Urinary bladder (tissue), 3 donors: ENCODE measurements at regions not wholly inside any gene's neighbourhood (a gene's known extent, or its start where the extent isn't known, plus 50 kb on each side); places are given as distances from the start of the nearest gene placed in this dataset.

ENCODE experiments used
- DNase-seq: peaks from one replicate; pipeline ENCODE4 v3.0.0-alpha.2; 2015; ENCODE audit errors: extremely low spot score
- H3K27ac ChIP-seq: one replicate; pipeline ENCODE4 v1.5.1; 2013; ENCODE audit warnings: low read depth, mild to moderate bottlenecking, moderate library complexity
- H3K36me3 ChIP-seq: one replicate; pipeline ENCODE4 v1.6.1; 2013; ENCODE audit warnings: mild to moderate bottlenecking, moderate library complexity; ENCODE audit not compliant: insufficient read depth
- H3K4me1 ChIP-seq: one replicate; pipeline ENCODE4 v1.6.1; 2013; ENCODE audit warnings: mild to moderate bottlenecking, moderate library complexity; ENCODE audit not compliant: insufficient read depth
- H3K4me3 ChIP-seq: one replicate; pipeline ENCODE4 v1.5.1; 2013; ENCODE audit warnings: low read depth, low read length
- WGBS: extraction: QIAGEN DNeasy Blood & Tissue Kit; methylation state at CpG from one replicate; pipeline ENCODE4 v1.1.7; 2013; 5-methylcytosine and 5-hydroxymethylcytosine counted together
- donor health status: healthy with polysubstance abuse.
- donor health status: healthy.

GRCh38 chr12:59036973-59037762, 116.9 kb upstream of the LRIG3 start:
- H3K4me3 ChIP-seq, result no peak overlapping the region
- DNase-seq, result no peak
- H3K4me1 ChIP-seq, result no peaks in the 10 kb centered on the region
- H3K27ac ChIP-seq, result no peak overlapping the region
- WGBS, result 51% methylated on average over 5 of the region's 5 CpGs
- no peaks in the 10 kb centered on the region for H3K36me3 ChIP-seq

DNA sequence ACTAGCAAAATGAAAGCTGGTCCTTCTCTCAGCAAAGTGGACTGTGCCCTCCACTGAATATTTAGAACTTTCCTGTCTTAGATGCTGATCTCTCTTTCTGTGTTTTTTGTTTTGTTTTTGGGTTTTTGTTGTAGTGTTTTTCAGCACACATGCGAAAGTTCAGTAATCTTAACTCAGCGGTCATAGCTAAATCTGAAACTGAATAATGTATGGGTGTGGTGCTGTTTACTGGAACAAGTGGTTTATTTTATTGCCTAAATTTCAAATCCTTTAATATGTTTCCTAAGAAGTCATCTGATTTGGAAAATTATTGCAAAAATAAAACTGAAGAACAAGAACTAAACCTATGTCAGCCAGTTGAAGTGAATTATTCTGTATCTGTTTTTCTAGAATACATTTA, 116.0 kb upstream of the LRIG3 start:
- H3K27ac ChIP-seq, result no peak overlapping the region
- H3K36me3 ChIP-seq, result no peaks in the 10 kb centered on the region

GRCh38 chr12:59031313-59031712, 111.0 kb upstream of the LRIG3 start:
- no peaks in the 10 kb centered on the region for H3K4me1 ChIP-seq
- no peak for DNase-seq

More for the DNA sequence above, 116.0 kb upstream of the LRIG3 start:
- no peak overlapping the region for H3K4me3 ChIP-seq
- 60% methylated on average over 2 of the region's 2 CpGs for WGBS
- no peaks in the 10 kb centered on the region for H3K4me1 ChIP-seq
- no peak for DNase-seq

GRCh38 chr12:59030415-59030814, 110.1 kb upstream of the LRIG3 start:
- no peak for DNase-seq
- Histone ChIP-seq H3K4me1 (no peaks in the 10 kb centered on the region), H3K27ac (no peak overlapping the region), H3K36me3 (no peaks in the 10 kb centered on the region), H3K4me3 (no peak overlapping the region)
- WGBS, result 92% methylated on average over 4 of the region's 4 CpGs

More at GRCh38 chr12:59031313-59031712, 111.0 kb upstream of the LRIG3 start:
- H3K4me3 ChIP-seq, result no peak overlapping the region
- no peaks in the 10 kb centered on the region for H3K36me3 ChIP-seq
- no peak overlapping the region for H3K27ac ChIP-seq

GRCh38 chr12:59027199-59027598, 106.9 kb upstream of the LRIG3 start:
- WGBS, result 77% methylated on average over 3 of the region's 3 CpGs
- no peaks in the 10 kb centered on the region for H3K4me1 ChIP-seq
- H3K27ac ChIP-seq, result no peak overlapping the region

DNA sequence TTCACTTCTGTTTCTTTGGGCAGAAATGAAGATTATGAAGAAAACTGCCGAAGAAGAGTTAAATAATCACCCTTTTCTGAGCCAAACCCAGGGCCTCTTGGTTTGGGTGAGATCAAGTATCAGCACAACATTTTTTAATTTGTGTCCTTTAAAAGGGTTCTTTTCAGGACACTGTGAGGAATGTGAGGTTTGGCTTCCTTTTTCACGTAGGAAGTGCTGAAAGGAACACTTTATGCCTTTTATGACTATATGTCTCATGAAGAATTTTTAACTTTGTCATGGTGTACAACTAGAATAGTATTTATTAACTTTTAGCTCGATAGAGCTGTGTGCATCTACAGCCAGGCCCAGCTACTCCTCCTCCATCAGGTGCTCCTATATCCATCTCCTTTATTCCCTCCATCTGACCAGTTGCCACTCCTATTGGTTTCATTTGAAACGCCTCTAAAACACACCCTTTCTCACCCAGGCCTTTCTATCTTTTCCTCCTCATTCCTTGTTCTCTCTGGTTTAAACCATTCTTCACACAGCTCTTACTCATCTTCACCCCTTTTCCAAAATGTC, 103.6 kb upstream of the LRIG3 start:
- Histone ChIP-seq H3K4me3 (no peak overlapping the region), H3K27ac (no peak overlapping the region), H3K36me3 (no peaks in the 10 kb centered on the region), H3K4me1 (no peaks in the 10 kb centered on the region)
- WGBS, result 78% methylated on average over 4 of the region's 4 CpGs
- no peak for DNase-seq

More at GRCh38 chr12:59027199-59027598, 106.9 kb upstream of the LRIG3 start:
- Histone ChIP-seq H3K36me3 (no peaks in the 10 kb centered on the region), H3K4me3 (no peak overlapping the region)
- no peak for DNase-seq

- Histone ChIP-seq H3K36me3 (no peaks in the 10 kb centered on the region), H3K4me3 (no peak overlapping the region), H3K4me1 (no peaks in the 10 kb centered on the region), H3K27ac (no peak overlapping the region)
- DNase-seq, result no peak
- 94% methylated on average over 14 of the region's 14 CpGs for WGBS
Measured at GRCh38 chr12:59020073-59020946, 100.0 kb upstream of the LRIG3 start.

DNA sequence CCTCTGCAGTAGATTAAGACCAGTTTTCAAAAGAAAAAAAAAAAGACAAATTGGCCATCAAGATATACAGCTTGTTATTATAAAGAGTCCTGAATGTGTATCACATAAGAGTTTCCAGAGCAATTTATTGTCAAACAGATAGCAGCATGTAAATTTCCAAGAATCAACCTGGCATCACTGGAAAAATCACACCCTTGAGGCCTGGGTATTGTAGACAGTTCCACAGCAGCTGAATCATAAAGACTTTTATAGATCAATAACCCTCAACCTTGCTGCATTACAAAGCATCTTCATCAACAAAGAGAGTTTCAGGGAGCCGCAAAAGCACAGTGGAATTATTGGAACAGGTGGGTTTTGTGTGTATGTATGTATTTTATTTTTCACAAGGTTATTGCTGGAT, 94.6 kb upstream of the LRIG3 start:
- Histone ChIP-seq H3K27ac (no peak overlapping the region), H3K4me3 (no peak overlapping the region), H3K36me3 (peaks cover 3% of the 10 kb centered on the region), H3K4me1 (no peaks in the 10 kb centered on the region)
- DNase-seq, result no peak
- 93% methylated on average over 1 of the region's 1 CpG for WGBS

DNA sequence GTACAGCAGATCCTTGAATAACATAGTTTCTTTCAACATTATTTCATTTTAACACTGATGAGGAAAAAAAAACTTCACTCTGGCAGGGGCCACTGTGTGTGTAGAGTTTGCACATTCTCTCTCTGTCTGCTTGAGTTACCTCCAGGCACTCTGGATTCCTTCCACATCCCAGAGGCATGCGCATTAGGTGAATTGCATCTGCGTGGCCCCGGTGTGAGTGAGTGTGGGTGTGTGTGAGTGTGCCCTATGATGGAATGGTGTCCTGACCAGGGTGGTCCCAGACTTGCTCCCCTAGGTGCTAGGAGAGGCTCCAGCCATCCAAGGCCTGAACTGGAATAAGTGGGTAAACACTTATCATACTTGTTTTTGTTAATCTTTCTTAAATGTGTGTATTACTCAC, 90.6 kb upstream of the LRIG3 start:
- no peaks in the 10 kb centered on the region for H3K4me1 ChIP-seq
- no peak overlapping the region for H3K4me3 ChIP-seq
- WGBS, result 91% methylated on average over 3 of the region's 3 CpGs
- H3K27ac ChIP-seq, result no peak overlapping the region
- H3K36me3 ChIP-seq, result peaks cover 3% of the 10 kb centered on the region
- no peak for DNase-seq

- Histone ChIP-seq H3K4me1 (no peaks in the 10 kb centered on the region), H3K36me3 (peaks cover 3% of the 10 kb centered on the region), H3K27ac (no peak overlapping the region), H3K4me3 (no peak overlapping the region)
- WGBS, result 94% methylated on average over 5 of the region's 5 CpGs
- DNase-seq, result no peak
Measured at GRCh38 chr12:59010118-59010517, 89.8 kb upstream of the LRIG3 start.

- 67% methylated on average over 3 of the region's 3 CpGs for WGBS
- no peaks in the 10 kb centered on the region for H3K4me1 ChIP-seq
- H3K4me3 ChIP-seq, result no peak overlapping the region
- peaks cover 3% of the 10 kb centered on the region for H3K36me3 ChIP-seq
- DNase-seq, result no peak
- no peak overlapping the region for H3K27ac ChIP-seq
Measured at GRCh38 chr12:59007620-59008019, 87.3 kb upstream of the LRIG3 start.

DNA sequence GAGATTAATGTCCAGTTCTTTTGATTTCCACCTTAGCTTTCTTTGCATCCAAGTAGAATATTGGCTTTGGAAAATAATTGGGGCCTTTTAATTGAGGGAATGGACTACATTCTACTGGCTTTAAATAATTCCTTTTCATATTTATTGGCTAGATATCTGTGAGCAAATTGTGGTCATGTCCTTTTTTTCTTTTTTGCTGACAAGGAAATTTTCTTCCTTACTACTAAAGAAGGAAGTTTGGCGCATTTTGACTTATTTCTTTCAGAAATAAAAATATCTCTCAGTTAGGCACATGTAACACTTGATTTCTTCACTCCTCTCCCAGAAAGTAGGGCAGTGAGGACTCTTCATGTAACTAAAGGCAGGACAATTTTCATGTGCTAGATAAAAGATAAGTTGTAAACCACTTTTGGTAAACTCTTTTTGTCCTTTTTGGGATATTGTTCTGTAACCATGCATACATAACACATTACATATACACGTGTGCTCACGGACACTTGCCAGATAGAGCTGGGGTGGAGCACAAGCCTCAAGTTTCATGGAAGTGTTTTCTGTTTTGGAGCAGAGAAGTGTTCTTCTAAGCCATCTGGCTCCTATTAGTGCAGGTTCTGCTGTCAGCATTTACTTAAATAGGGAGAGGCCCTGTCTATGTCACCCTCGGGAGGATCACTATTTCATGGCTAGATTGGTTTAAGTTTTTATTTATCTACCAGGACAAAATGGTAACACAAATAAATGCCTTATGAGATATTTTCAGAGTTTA, 85.1 kb upstream of the LRIG3 start:
- 47% methylated on average over 4 of the region's 4 CpGs for WGBS
- Histone ChIP-seq H3K4me3 (no peak overlapping the region), H3K36me3 (peaks cover 3% of the 10 kb centered on the region), H3K4me1 (no peaks in the 10 kb centered on the region), H3K27ac (no peak overlapping the region)
- DNase-seq, result peak; percentile 31

- no peak for DNase-seq
Measured at GRCh38 chr12:59004456-59004855, 84.2 kb upstream of the LRIG3 start.

More at GRCh38 chr12:59004456-59004855, 84.2 kb upstream of the LRIG3 start:
- H3K4me3 ChIP-seq, result no peak overlapping the region
- WGBS, result 92% methylated on average over 2 of the region's 2 CpGs
- H3K4me1 ChIP-seq, result no peaks in the 10 kb centered on the region
- H3K27ac ChIP-seq, result no peak overlapping the region
- H3K36me3 ChIP-seq, result no peaks in the 10 kb centered on the region
